Femur (tissue), 1 donor: ENCODE measurements at regions not wholly inside any gene's neighbourhood (a gene's known extent, or its start where the extent isn't known, plus 50 kb on each side); places are given as distances from the start of the nearest gene placed in this dataset.

ENCODE experiments used
- DNase-seq: peaks from one replicate; pipeline ENCODE4 v3.0.0-alpha.2; 2017

DNA sequence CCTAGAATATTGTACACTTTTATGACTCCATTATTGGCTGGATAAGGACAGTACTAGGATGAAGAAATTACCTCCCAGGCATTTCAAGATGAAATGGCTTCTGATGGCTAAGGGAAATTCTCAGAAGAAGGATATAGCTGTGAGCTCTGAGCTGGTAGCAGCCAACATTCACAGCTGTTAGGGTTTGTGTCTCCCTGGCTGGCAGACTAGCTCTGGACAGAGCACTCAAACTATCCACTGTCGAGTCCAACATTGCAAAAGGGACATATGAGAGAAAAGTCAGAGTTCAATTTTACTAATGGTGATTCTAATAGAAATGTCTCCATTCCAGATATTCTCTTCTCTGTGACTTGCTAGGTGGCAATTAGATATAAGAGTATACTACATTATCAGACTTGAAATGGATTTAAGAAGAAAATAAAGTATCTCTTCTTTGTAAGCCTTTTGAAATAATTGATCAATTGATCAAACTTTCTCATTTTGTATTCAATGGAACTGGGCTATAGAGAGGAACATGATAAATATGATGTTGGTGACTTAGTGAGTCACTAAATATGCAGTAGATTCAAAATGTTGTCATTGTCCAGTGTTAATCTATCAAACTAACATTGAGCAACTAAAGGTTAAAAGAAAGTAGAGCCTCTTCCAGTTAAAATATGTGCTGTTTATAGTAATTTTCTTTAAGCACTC, 1920.3 kb downstream of the SUCLG1 start:
- DNase-seq = no peak

DNA sequence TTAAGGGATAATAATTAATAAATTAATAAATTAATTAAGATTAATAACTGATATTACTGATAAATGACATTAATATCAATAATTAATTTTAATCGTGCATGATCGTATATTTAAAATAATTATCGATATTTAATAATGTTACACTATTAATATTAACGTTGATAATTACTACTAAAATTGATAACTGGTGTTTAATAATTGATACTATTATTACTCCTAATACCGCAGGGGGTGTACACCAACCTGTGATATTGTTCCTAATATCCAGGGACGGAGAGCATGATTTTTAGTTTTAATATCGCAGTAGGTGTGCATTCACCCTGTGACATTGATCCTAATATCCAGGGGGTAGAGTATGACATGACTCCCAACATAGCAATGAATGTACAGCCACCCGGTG, 1930.8 kb downstream of the SUCLG1 start:
- DNase-seq = no peak

DNA sequence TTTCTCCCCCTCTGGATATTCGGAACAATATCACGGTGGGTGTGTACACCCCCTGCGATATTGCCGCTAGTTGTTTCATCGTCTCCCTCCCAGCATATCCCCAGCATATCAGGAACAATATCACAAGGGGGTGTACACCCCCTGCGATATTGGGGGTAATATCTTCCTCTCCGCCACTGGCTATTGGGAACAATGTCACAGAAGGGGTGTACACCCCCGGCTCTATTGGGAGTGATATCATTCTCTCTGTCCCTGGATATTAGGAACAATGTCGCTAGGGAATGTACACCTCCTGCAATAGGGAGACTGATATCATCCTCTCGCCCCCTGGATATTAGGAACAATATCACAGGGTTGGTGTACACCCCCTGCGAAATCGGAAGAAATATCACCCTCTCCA, 1932.0 kb downstream of the SUCLG1 start:
- DNase-seq = no peak

DNA sequence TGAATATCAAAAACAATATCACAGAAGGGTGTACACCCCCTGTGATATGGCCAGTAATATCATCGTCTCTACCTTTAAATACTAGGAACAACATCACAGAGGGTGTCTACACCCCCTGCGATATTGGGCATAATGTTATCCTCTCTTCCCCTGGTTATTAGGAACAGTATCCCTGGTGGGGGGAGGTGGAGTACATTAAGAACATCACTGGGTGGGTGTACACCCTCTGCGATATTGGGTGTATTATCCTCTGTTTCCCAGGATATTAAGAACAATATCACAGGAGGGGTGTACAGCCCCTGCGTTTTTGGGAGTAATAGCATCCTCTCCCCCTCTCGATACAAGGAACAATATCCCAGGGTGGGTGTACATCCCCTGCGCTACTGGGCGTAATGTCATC, 1932.8 kb downstream of the SUCLG1 start:
- DNase-seq = no peak

DNA sequence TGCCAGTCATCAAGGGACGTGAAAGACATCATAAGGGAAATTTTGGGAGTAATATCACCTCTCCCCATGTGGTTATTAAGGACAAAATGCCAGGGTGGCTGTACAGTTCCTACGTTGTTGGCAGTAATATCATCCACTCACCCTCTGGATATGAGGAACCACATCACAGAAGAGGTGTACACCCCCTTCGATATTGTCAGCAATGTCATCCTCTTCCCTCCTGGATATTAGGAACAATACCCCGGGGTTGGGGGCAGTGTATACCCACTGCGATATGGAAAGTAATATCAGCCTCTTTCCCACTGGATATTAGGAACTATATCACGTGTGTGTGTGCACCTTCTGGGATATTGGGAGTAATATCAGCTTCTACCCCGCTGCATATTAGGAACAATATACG, 1933.3 kb downstream of the SUCLG1 start:
- no peak for DNase-seq

DNA sequence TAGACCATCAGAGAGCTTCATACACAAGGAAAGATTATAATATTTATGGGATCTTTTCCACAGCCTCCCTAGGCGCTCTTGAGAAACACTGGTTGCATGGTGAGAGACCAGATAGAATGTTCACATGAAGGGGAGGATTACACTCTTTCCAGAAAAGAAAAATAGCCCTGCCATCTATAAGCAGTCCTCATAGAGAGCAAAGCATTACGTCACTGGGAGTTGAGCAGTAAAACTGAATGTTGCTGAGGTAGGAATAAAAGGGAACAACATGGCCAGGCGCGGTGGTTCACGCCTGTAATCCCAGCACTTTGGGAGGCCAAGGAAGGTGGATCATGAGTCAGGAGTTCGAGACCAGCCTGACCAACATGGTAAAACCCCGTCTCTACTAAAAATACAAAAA, 1934.3 kb downstream of the SUCLG1 start:
- DNase-seq = no peak

DNA sequence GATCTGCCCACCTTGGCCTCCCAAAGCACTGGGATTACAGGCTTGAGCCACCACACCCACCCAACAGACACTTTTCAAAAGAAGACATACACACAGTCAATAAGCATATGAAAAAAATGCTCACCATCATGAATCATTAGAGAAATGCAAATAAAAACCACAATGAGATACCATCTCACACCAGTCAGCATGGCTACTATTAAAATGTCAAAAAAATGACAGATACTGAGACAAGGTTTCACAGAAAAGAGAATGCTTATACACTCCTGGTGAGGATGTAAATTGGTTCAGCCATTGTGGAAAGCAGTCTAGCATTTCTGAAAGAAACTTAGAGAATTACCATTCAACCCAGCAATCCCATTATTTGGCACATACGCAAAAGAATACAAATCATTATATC, 1947.2 kb downstream of the SUCLG1 start:
- no peak for DNase-seq

DNA sequence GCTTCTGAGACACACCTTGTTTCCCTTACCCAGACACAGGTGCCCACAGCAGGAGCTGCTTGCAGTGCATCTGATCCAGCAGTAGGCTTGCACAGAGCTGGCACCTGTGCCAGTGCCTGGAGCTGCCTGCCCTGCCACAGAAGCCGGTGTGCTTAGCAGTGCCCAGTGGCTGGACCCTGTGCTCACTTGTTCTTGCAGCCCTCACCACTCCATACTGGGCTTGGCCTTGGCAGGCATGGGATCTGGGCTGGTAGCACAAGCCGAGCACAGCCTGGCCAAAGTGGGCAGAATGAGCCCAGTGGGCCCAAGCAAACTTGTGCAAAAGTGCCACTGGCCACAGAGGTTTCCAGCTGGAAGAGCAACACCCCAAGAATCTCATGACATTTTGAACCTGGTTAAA, 1950.4 kb downstream of the SUCLG1 start:
- DNase-seq = no peak

DNA sequence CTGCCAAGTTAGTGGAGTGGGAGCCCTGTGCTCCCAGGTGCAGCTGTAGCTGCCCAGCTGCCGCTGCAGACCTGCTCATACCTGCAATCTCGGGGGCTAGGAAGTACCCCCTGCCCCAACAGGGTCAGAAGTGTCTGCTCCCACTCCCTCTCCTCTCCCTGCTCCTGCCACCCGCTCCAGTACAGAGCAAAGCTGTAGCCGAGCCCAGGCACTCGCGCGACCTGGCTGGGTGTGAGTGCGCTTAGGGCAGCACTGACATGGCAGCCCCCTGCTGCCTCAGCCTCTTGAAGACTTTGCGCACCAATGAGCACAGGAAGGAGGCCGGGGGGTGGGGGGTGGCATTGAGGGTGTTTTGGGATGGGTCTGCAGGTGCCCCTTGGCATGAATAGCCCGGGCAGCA, 1951.4 kb downstream of the SUCLG1 start:
- DNase-seq = no peak

DNA sequence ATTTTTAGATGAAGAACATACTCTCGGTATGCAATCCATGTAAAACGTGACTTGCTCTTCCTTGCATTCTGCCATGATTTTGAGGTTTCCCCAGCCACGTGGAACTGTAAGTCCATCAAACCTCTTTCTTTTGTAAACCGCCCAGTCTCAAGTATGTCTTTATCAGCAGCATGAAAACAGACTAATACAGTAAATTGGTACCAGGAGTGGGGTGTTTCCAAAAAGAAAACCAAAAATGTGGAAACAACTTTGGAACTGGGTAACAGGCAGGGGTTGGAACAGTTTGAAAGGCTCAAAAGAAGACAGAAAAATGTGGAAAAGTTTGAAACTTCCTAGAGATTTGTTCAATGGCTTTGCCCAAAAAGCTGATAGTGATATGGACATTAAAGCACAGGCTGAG, 1957.9 kb downstream of the SUCLG1 start:
- no peak for DNase-seq

DNA sequence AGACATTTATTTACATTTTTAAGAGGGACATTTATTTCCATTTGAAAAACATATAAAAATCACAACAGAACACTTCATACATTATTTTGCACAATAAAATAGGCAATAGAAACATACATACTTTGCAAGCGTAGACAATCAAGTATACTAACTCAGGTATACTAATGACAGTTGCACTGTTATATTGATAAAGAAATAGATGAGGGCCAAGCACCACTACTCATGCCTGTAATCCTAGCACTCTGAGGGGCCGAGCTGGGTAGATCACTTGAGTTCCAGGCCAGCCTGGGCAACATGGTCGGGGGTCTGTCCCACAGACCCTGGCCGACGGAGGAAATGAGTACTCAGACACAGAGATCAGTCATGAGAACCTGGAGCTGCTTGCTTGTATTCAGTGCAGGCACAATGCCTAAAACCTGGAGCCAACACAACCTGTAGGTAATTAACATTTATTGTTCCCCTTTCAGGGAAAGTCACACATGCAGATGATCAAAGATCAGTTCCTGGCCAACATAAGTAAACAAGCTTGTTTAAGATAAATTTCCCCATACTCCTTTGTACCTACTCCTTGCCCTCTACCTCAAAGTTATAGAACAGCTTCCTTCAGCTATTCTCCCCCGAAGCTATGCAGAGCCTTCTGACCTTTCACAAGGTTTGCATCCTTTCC, 1960.2 kb downstream of the SUCLG1 start:
- no peak for DNase-seq

DNA sequence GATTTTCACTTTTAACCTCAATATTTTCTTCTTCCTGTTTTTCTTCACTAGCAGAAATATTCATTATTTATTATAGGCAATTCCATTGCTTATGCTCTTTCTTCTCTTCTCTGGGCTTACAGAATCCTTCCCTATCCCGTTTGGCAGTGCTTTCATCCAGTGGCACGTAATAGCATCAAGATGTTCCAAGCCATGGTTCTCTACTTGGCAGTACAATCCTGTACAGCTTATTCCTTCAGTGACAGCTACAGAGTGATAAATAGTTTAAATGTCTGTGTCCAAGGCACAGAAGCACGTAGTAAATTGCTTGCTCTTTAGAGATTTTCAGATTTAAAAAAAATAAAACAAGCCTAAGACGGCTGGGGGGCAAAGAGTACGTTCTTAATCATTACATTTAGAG, 1964.3 kb downstream of the SUCLG1 start:
- DNase-seq = no peak

DNA sequence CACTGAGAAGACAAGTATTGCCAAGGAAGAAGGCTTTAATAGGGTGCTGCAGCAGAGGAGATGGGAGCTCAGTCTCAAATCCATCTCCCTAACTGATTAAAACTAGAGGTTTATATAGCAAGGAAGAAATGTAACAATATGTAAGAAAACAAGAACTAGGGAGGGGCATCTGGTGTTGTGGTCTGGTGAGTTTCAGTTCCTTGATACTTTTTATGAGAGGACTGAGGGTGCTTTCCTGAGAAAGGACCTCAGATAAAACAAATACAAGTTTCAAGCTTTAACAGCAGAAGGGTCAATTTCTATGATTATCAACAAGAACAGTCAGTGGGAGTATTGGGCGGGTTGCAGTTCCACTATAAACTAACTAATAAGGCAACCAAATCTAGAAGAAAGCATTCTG, 1967.5 kb downstream of the SUCLG1 start:
- no peak for DNase-seq

DNA sequence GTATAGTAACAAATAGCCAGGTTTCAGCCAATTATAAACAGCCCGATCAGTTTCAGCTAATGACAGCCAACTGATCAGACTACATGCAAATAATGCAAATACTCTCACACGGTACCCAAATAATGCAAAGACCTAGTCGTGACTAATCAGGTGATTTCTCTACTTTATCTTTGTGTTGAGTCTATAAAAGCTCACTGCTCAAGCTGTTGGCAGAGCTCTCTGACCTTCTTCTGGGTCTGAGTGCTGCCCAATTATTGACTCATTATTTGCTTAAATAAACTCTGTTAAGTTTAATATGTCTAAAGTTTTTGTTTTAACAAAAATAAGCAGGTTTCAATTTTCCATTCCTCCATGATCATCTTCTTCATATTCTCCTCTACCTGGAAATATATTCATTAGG, 1971.7 kb downstream of the SUCLG1 start:
- DNase-seq = no peak

DNA sequence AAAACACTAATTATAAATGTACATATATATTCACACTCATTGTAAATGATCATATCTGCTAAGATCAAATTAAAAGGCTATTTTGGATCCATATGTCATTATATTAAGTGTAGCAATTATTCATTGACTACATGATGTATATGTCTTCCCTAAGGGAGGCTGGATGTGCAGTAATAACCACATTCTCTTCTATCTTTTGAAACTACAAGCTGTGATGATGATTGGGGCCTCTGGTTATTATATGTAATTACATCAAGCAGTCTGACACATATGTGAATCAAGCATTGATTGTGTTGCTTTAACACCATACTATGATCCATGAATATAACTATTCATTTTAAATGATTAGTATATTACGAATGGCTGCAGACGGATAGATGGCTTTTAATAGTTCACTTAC, 1973.4 kb downstream of the SUCLG1 start:
- DNase-seq = no peak

DNA sequence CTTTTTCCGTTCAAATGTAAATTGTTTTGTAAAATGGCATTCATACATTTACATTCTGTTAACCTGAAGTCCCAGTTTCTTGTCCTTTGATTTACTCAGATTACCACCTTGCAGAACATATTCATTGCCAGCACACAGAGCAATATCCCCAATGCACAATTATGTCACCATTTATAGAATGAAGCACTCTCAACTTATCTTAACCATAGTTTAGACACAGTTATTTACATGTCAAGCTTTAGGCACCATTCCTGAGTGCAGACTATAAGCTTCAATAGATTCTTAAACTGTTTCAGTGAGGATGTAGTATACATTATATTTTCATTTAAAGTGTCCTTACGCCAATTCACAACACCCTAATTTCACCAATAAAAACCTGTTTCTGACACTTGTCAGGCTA, 1977.9 kb downstream of the SUCLG1 start:
- no peak for DNase-seq

DNA sequence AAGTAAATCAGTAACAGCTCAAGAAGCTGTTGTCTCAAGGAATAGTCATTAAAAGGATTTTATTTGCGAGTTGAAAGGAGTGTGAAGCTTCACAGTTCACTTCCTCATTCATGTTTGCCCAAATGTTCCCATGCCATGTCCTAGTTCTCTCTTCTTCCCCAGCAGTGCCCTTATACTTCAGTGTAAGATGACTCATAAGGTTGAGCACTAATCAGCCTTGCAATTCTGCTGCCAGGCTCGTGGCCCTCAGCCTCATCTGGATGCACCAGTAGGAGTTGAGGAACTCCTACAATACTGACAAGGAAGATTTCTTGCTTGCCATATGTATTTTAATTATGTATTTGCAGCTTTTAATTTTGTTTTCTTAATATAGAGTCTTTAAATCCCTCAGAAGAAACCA, 1980.4 kb downstream of the SUCLG1 start:
- no peak for DNase-seq

DNA sequence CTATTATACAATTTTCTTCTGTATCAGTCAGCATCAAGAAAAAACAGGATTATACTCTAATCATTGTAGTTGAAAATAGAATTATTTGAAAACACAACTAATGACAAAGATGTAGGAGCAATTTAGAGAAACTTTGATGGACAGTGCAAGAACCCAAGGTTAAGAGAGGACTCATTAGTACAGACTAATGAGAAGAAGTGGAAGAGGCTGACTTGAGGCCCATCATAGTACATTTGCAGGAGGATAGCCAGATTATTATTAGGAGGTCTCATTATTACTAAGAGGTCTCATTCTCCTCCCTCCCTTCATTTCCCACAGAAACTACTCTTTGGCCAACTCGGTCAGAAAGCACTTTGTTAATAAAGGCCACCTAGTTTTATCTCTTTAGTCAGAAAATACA, 1983.0 kb downstream of the SUCLG1 start:
- DNase-seq = no peak

DNA sequence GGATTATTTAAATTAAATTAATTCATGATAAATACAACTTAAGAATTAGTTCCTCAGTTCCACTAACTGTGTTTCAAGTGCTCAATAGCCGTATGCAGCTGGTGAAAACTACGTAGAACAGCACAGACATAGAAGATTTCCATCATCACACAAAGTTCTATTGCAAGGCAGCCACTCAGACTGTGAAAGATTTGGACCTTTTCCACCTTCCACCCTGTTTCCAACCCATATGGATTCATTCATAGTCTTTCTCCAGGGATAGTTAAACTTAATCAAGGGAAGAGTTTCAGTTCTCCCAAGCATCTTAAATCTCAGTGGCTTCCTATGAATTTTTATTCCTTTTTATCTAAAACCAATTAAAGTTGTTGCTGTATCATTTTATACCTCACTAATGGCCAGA, 2030.8 kb downstream of the SUCLG1 start:
- DNase-seq = no peak

DNA sequence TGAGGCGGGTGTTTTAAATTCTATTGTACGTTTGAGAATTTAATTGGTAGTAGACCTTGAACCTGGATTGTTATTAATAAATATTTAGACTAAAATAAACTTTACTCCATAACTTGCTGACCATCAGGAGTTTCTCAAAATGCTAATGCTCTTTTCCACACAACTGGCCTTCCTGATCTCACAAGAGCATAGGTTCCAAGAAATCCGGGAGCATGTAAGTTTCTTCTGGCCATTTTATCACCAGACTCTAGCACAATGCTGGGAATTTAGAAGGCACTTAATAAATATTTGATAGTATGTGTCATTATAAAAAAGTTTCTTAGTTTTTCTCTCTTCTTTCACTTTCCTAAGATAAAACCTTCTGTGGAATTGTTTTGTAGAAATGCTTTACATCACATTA, 2047.1 kb downstream of the SUCLG1 start:
- no peak for DNase-seq

DNA sequence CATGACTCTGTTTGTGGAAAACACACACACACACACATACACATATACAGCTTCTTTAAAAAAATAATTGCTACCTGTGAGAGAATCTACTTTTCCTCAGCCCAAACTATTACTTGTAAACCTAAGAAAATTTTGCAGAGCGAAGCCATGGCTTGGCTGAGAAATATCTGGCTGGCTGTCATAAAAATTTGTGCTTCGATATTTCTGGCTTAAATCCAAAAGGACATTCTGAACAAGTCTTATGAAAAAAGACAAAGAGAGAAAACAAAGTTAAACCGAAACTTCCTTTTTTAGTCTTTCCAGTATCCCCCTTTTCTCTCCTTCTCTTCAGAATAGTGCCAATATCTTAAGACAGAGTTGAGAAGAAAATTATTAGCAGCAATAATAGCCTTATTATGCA, 2048.0 kb downstream of the SUCLG1 start:
- DNase-seq = no peak

DNA sequence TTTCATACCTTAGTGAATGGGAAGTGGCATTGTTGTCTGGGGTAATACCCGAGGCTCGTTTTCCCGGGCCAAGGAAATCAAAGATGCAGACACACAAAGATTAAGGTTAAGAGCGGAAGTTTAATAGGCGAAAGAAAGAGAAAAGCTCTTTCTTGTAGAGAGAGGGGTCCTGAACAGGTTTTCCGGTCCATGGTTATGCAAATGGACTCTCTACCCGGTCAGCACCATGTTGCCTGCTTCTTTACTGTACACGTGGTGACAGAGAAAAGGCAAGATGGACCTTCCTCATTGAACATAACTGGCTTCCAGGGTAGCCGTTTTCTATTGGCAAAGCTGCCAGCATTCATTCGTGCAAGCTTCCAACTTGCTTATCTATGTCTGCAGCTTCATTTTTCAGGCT, 2063.5 kb downstream of the SUCLG1 start:
- no peak for DNase-seq

DNA sequence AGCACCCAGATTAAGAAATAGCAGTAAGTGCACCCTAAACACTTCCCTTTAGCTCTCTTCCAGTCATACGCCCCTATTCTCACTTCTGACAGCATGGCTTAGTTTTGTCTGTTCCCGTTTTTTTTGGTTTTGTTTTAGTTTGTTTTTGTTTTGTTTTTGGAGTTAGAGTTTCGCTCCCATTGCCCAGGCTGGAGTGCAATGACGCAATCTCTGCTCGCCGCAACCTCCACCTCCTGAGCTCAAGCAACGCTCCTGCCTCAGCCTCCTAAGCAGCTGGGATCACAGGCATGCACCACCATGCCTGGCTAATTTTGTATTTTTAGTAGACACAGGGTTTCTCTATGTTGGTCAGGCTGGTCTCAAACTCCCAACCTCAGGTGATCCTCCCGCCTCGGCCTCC, 2067.7 kb downstream of the SUCLG1 start:
- no peak for DNase-seq

DNA sequence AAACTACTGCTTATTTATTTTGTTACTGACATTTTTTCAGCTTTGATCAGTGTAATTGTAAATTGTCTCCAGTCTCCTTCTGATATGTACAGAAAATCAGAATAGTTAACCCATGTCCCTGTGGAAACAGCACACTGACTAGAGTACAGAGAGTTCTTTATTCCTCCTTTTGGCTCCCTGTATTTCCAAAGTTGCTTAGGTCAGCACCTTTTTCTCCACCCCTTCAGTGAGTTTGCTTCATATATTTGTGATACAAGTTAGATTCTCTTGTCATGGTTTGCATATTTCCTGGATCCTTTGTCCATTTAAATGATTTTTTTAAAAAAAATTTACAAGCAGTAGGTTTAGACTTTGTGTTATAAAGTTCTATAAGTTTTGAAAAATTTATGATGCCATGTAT, 2051.1 kb upstream of the LRRTM1 start:
- DNase-seq = no peak

DNA sequence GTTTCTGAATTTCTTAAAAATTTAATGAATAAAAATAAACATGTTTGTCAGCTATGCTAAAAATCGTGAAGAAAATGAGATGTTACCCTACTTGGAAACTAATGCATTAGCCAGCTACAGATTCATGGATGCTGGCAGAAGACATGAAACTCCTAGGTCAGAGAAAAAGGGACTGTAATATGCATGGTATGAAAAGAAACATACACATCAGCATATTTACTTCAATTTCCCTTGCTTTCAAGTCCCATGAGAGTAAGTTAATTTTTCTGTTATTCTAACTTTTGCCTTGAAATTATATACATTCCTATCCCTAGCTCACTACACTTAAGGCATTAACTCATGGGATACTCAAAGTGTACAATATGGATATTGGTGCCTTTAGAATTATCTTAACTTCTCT, 2041.4 kb upstream of the LRRTM1 start:
- DNase-seq = no peak
